Ovary (tissue), 7 donors: ENCODE measurements at regions not wholly inside any gene's neighbourhood (a gene's known extent, or its start where the extent isn't known, plus 50 kb on each side); places are given as distances from the start of the nearest gene placed in this dataset.

Source experiments
- DNase-seq, 5 donors: peaks; one replicate each; pipeline ENCODE4 v3.0.0-alpha.2; 2019 to 2020
- H3K27ac ChIP-seq, 2 donors: fragments of 200-600 bp; one replicate each; pipeline versions ENCODE4 v1.5.1 to v1.8.0; 2019 to 2022
- H3K27me3 ChIP-seq: fragments of 200-600 bp; one replicate; pipeline ENCODE4 v1.8.0; 2022
- H3K36me3 ChIP-seq: fragments of 200-600 bp; sonication (generic); one replicate; pipeline ENCODE4 v1.5.1; 2019
- H3K4me1 ChIP-seq: one replicate; pipeline ENCODE4 v1.8.1; 2013; ENCODE audit warnings: mild to moderate bottlenecking, moderate library complexity; ENCODE audit not compliant: insufficient read depth
- H3K4me3 ChIP-seq: fragments of 200-600 bp; sonication (generic); one replicate; pipeline ENCODE4 v1.5.1; 2017
- H3K9me3 ChIP-seq, 2 donors: fragments of 200-600 bp in 1 of 2; sonication (generic) in 1 of 2; one replicate each; pipeline versions ENCODE4 v1.5.1 to v1.8.1; 2013 to 2019; ENCODE audit warnings: mild to moderate bottlenecking in 1 of 2, moderate library complexity in 1 of 2
- CTCF ChIP-seq, 3 donors: fragments of 450-650 bp in 2 of 3; fragments of 200-600 bp in 1 of 3; IDR thresholded peaks; one replicate each; pipeline versions ENCODE4 v1.5.1 to v1.8.0; 2016 to 2022; ENCODE audit warnings: antibody characterized with exemption in 3 of 3, mild to moderate bottlenecking in 1 of 3
- EP300 ChIP-seq: sonication (generic); formaldehyde crosslinking; IDR thresholded peaks from one replicate; pipeline ENCODE4 v1.6.1; 2017; ENCODE audit warnings: antibody characterized with exemption
- POLR2A ChIP-seq: fragments of 450-650 bp; IDR thresholded peaks from one replicate; pipeline ENCODE4 v1.6.1; 2017; ENCODE audit warnings: antibody characterized with exemption, mild to moderate bottlenecking, moderate library complexity
- WGBS, 3 donors: extraction: QIAGEN DNeasy Blood & Tissue Kit in 1 of 3; methylation state at CpG; one replicate each; pipeline versions ENCODE4 v1.1.5 to v1.1.7; 2013 to 2017; 5-methylcytosine and 5-hydroxymethylcytosine counted together
- intact Hi-C, 4 donors: fragments of 100-400 bp; cut with DNase I; formaldehyde crosslinking; loops; one replicate each; pipeline versions ENCODE4 v1.11.0 to v1.15.1; 2022 to 2023
- donor health status: DM: no; HTN: no; CAD: no; lungs with moderate emphysema.
- donor health status: DM: no; HTN: no; CAD: no.
- donor health status: Bipolar disorder and iron deficiency.
- donor health status: DM: no; HTN: no; CAD: no.
- donor health status: DM: yes; HTN: yes; CAD: no.

DNA sequence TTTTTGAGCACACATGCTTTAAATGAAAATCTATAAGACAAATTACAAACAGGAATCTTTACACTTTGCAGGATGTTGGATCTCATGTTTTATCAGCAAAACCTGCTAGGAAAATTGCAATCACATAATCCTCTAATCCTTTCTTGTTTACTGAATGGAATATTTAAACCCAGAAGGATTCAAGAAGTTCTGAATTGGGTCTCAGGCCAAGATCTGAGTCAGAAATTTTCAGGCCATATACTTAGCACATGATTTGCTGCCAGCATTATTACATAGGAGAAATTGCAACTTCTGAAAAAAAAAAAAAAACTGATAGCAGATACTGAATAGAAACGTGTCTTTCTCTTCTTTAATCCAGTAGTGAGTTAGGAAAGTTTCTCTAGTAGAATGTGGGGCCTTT lies 1005.3 kb upstream of the POT1 start:
- Histone ChIP-seq H3K4me3 (no peak overlapping the region), H3K4me1 (no peaks in the 10 kb centered on the region), H3K27ac (no peak overlapping the region), H3K9me3 (no peaks in the 10 kb centered on the region), H3K27me3 (no peaks in the 10 kb centered on the region), H3K36me3 (no peaks in the 10 kb centered on the region)
- TF ChIP-seq POLR2A (no peak), EP300 (no peak), CTCF (IDR thresholded peaks at IDR 0.05) (no peak)
- 13 to 29% (median 16%) methylated on average over 1 of the region's 1 CpG for WGBS, 3 donors
- no peak for DNase-seq
- intact Hi-C loops, result loop anchor here in 1 of 4 donors (5.0 kb wide), 1 partner anchor 277 kb away; no protein-coding TSS in a partner anchor

GRCh38 chr7:125934539-125934938 lies 1004.9 kb upstream of the POT1 start:
- no peak for TF ChIP-seq CTCF (IDR thresholded peaks at IDR 0.05)
- no peak for TF ChIP-seq POLR2A
- TF ChIP-seq EP300, result no peak
- no peak overlapping the region for H3K4me3 ChIP-seq
- H3K36me3 ChIP-seq, result no peaks in the 10 kb centered on the region
- 29 to 44% (median 35%) methylated on average over 2 of the region's 2 CpGs for WGBS, 3 donors
- no peak for DNase-seq
- no peaks in the 10 kb centered on the region for H3K27me3 ChIP-seq
- intact Hi-C loops, result no loop called here
- H3K9me3 ChIP-seq, result no peaks in the 10 kb centered on the region
- H3K4me1 ChIP-seq, result no peaks in the 10 kb centered on the region
- no peak overlapping the region for H3K27ac ChIP-seq

GRCh38 chr7:125930848-125931247 lies 1001.2 kb upstream of the POT1 start:
- H3K9me3 ChIP-seq, result no peaks in the 10 kb centered on the region
- H3K27me3 ChIP-seq, result no peaks in the 10 kb centered on the region
- no peaks in the 10 kb centered on the region for H3K36me3 ChIP-seq
- no peak overlapping the region for H3K27ac ChIP-seq
- no peak overlapping the region for H3K4me3 ChIP-seq
- DNase-seq, result no peak
- 32 to 63% (median 60%) methylated on average over 1 of the region's 1 CpG for WGBS, 3 donors
- intact Hi-C loops, result no loop called here
- no peak for TF ChIP-seq CTCF (IDR thresholded peaks at IDR 0.05)
- no peak for TF ChIP-seq EP300
- TF ChIP-seq POLR2A, result no peak
- H3K4me1 ChIP-seq, result no peaks in the 10 kb centered on the region

DNA sequence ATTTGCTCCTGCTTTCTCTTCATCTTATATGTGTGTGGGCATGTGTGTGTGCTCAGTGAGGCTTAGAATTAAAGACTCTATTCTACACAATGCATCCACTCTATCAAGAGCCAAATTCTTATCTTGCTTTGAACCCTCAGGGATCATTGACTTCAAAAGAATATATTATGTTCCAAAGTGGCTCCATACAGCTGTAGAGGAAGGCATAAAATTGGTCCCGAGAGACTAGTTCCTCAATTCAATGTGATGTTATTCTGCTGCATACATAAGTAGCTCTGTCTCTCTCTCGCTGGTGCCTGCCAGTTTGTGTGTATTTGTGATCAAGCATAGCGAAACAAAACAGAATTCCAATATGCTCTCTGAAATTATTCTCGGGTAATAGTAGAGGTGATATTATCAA lies 997.9 kb upstream of the POT1 start:
- WGBS, 3 donors, result 47 to 58% (median 48%) methylated on average over 4 of the region's 4 CpGs
- no peak for DNase-seq
- Histone ChIP-seq H3K27ac (no peak overlapping the region), H3K4me3 (no peak overlapping the region), H3K36me3 (no peaks in the 10 kb centered on the region), H3K4me1 (no peaks in the 10 kb centered on the region), H3K9me3 (no peaks in the 10 kb centered on the region), H3K27me3 (no peaks in the 10 kb centered on the region)
- intact Hi-C loops, result no loop called here
- TF ChIP-seq CTCF (IDR thresholded peaks at IDR 0.05), result no peak

- TF ChIP-seq EP300, result no peak
- no peak for TF ChIP-seq POLR2A
- TF ChIP-seq CTCF (IDR thresholded peaks at IDR 0.05), result no peak
- no peak overlapping the region for H3K27ac ChIP-seq
- no peaks in the 10 kb centered on the region for H3K4me1 ChIP-seq
- DNase-seq, result no peak
- 4 to 22% (median 6%) methylated on average over 1 of the region's 1 CpG for WGBS, 3 donors
- no peak overlapping the region for H3K4me3 ChIP-seq
- H3K9me3 ChIP-seq, result no peaks in the 10 kb centered on the region
- H3K36me3 ChIP-seq, result no peaks in the 10 kb centered on the region
- no peaks in the 10 kb centered on the region for H3K27me3 ChIP-seq
- intact Hi-C loops, result no loop called here
Measured at GRCh38 chr7:125926621-125927020, 997.0 kb upstream of the POT1 start.
